Hematopoietic multipotent progenitor cell treated with erythropoietin and hydrocortisone succinate and interleukin-3 and kit ligand, for 4 days (in vitro differentiated cells): ENCODE measurements at regions not wholly inside any gene's neighbourhood (a gene's known extent, or its start where the extent isn't known, plus 50 kb on each side); places are given as distances from the start of the nearest gene placed in this dataset.
"Not testable (repeated sequence)": the region's sequence is repeated elsewhere in the genome, so short reads cannot be mapped to it uniquely, and the experiment has no call there.

Experiments
- DNase-seq: peaks from one replicate; pipeline ENCODE4 v3.0.0-alpha.2; 2015

DNA sequence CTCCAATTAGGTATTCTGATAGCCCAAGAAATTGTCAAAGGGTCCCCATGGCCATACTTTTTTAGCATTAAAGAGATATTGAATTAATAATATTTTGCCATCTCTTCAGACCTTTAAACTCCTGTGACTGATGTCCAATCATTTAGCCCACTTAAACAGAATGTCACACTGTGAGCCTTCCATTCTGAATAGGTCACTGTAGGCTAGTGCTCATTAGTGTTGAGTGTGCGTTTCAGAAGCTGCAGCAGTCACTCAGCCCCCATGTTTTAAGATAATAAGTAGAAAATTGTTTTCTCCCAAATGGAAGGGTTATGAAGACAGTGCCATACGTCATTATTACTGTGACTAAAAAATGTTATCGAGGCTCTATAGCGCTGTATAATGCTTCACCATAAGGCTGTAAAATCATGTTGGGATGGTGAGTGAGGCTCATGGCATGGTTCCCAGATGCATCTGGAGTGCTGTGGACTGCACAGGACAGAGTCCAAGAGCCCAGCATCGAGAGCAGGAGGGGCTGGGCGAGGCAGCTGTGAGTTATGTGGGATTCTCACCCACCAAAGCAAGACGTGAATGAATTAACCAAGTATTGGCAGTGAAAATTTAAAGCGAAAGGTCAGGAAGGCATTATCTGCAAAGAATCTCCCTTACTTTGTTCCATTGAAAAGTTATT is 2112.9 kb upstream of the WWC1 start:
- DNase-seq, result no peak

GRCh38 chr5:166185185-166185584 is 2106.3 kb upstream of the WWC1 start:
- no peak for DNase-seq

- DNase-seq, result no peak
These were observed 2102.7 kb upstream of the WWC1 start for GRCh38 chr5:166188501-166189325.

GRCh38 chr5:166192696-166193095 is 2098.7 kb upstream of the WWC1 start:
- no peak for DNase-seq

DNA sequence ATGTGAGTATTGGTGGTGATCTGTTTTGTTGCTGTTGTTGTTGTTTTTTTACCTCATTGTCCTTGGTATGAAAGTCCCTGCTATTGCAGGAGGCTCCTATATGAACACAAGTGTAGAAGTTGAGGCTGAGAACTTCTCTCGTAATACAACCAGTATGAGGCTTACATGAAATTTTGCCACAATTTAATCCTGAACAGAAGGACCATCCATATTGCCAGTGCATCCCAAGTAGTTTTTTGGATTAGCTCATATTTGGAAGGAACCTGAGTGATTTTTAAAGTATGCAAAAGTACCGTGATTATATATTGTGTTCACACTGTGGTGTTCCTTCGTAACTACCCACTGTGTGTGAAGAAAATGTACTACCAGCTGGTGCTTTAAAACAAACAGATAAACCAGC is 2095.5 kb upstream of the WWC1 start:
- no peak for DNase-seq

GRCh38 chr5:166200532-166200931 is 2090.9 kb upstream of the WWC1 start:
- no peak for DNase-seq

- DNase-seq, result no peak
These were observed 2079.8 kb upstream of the WWC1 start for GRCh38 chr5:166211640-166212039.

DNA sequence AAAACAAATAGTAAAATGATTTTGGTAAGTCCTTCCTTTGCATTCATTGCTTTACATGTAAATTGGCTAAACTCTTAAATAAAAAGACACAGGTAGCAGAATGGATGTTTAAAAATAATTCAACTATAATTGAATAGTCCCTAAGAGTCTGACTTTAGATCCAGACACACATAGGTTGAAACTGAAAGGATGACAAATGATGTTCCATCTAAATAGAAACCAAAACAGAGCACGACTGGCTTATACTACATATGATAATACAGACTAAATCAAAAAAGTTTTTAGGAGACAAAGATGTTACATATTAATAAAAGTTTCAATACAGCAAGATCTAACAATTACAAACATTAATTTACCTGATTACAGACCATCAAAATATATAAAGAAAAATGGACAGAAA is 2055.1 kb upstream of the WWC1 start:
- no peak for DNase-seq

- DNase-seq, result no peak
These were observed 2050.7 kb upstream of the WWC1 start for GRCh38 chr5:166240705-166241104.

- DNase-seq, result no peak
These were observed 2045.9 kb upstream of the WWC1 start for GRCh38 chr5:166245556-166245955.

- DNase-seq, result no peak
These were observed 2039.7 kb upstream of the WWC1 start for GRCh38 chr5:166251786-166252185.

GRCh38 chr5:166257661-166258060 is 2033.8 kb upstream of the WWC1 start:
- no peak for DNase-seq

GRCh38 chr5:166262395-166262794 is 2029.0 kb upstream of the WWC1 start:
- no peak for DNase-seq

DNA sequence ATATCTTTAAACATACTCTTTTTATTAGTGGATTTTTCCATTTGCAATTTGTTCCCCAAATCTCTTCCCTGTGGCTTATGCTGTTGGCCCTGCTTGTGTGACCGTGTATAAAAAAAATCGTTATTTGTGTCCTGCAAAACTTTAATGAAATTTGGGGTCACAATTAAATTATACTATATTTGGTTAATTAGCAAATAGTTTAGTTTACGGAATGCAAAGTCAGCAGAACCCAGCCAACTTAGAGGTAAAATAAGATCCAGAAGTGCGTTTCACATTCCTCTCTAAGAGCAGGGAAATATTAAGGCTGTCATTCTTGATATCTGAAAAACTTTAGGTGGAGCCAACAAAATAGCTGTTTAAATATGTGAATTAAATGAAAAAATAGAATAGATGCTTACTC is 2023.5 kb upstream of the WWC1 start:
- no peak for DNase-seq

GRCh38 chr5:166270712-166271111 is 2020.7 kb upstream of the WWC1 start:
- DNase-seq, result no peak

- DNase-seq, result no peak
These were observed 2015.4 kb upstream of the WWC1 start for GRCh38 chr5:166276006-166276405.

GRCh38 chr5:166279828-166280227 is 2011.6 kb upstream of the WWC1 start:
- no peak for DNase-seq

- no peak for DNase-seq
These were observed 2010.0 kb upstream of the WWC1 start for GRCh38 chr5:166281433-166281832.

- DNase-seq, result no peak
These were observed 2008.5 kb upstream of the WWC1 start for GRCh38 chr5:166282939-166283338.

- DNase-seq, result no peak
These were observed 2006.1 kb upstream of the WWC1 start for GRCh38 chr5:166285361-166285760.

DNA sequence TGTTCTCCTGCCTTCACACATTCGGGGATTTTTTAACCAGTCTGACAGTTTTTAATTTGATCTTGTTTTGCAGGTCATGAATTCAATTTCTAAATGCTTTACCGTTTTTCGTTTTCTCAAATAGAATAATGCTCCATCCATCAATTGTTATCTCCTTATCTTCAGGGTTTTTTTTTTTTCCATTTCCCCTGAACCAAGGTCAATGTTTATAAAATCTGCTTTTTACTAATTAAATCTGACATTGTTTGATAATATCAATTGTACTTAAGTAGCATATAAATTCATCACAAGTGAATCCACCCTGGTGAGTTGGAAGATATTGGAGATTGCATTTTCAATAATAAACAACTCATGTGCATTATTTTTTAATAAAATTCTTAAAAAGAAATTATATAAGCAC is 2004.6 kb upstream of the WWC1 start:
- DNase-seq, result no peak

GRCh38 chr5:166287866-166288265 is 2003.6 kb upstream of the WWC1 start:
- DNase-seq, result no peak

DNA sequence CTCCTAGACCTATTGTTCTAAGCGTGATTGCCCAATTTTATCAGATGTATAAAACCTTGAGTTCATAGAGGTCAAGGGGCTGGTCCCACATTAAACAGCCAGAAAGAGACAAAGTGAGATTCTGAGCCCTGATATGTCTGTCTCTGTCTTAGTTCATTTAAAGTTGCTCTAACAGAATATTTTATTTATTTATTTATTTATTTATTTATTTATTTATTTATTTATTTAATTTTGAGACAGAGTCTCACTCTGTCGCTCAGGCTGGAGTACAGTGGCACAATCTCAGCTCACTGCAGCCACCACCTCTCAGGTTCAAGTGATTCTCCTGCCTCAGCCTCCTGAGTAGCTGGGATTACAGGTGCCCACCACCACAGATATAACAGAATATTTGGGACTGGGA is 1999.6 kb upstream of the WWC1 start:
- DNase-seq, result not testable (repeated sequence)

DNA sequence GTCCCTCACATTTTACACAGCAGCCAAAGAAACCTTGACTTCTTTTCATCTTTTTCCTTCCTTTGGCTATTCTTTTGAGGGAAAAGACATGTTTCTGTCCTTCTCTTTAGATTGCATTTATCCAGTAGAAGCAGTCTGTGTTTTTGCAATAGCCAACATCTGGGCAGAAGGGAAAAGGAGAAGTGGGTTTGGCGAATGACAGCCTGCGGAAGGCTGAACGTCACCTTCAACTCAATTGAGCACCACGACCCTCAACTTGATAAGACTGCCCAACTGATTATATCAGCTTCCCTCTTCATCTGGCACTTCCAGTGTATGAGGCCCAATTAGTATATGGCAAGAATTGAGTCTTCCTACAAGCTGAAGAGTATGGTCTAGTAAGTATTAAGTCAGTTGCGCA is 1997.6 kb upstream of the WWC1 start:
- DNase-seq, result peak; percentile 57

GRCh38 chr5:166302166-166302565 is 1989.3 kb upstream of the WWC1 start:
- DNase-seq, result no peak
